ENCODE measurements at regions not wholly inside any gene's neighbourhood (a gene's known extent, or its start where the extent isn't known, plus 50 kb on each side); places are given as distances from the start of the nearest gene placed in this dataset.
"Not testable (repeated sequence)": the region's sequence is repeated elsewhere in the genome, so short reads cannot be mapped to it uniquely, and the experiment has no call there.

- ATAC-seq: not testable (repeated sequence)
These were observed 468.7 kb downstream of the FAM72C start for GRCh38 chr1:143503048-143503447.

- ATAC-seq: not testable (repeated sequence)
These were observed 469.7 kb downstream of the FAM72C start for GRCh38 chr1:143502038-143502437.

GRCh38 chr1:143498059-143498749, 473.6 kb downstream of the FAM72C start:
- ATAC-seq: not testable (repeated sequence)

- no peak for ATAC-seq
- TF ChIP-seq CSRNP3 (CRISPR knock-in tag; IDR thresholded peaks at IDR 0.05) (no peak), ZFP30 (CRISPR knock-in tag; IDR thresholded peaks at IDR 0.05) (no peak), PATZ1 (CRISPR knock-in tag; IDR thresholded peaks at IDR 0.05; ENCODE audit: borderline replicate concordance) (no peak), OSR1 (CRISPR knock-in tag; IDR thresholded peaks at IDR 0.05) (no peak), BACH2 (CRISPR knock-in tag; IDR thresholded peaks at IDR 0.05; ENCODE audit: borderline replicate concordance) (no peak)
These were observed 474.4 kb downstream of the FAM72C start for GRCh38 chr1:143497374-143497747.

GRCh38 chr1:143496526-143497373, 475.0 kb downstream of the FAM72C start:
- ATAC-seq: not testable (repeated sequence)

Measured in SK-N-SH treated with all-trans-retinoic acid at 6 μM for 48 hours (cell line).